Left lung (tissue), 4 donors: ENCODE measurements at regions not wholly inside any gene's neighbourhood (a gene's known extent, or its start where the extent isn't known, plus 50 kb on each side); places are given as distances from the start of the nearest gene placed in this dataset.

Experiments
- ATAC-seq: fragments of 200-7000 bp; cut with Tn5 transposase; one replicate; pipeline ENCODE4 v1.9.1; 2020; ENCODE audit warnings: moderate library complexity
- DNase-seq, 4 donors: peaks; one replicate each; pipeline ENCODE4 v3.0.0-alpha.2; 2013 to 2020
- H3K27ac ChIP-seq, 2 donors: fragments of 200-600 bp; sonication (generic) in 1 of 2; one replicate each; pipeline versions ENCODE4 v1.5.0 to v1.8.0; 2020 to 2021
- H3K27me3 ChIP-seq, 2 donors: fragments of 200-600 bp; sonication (generic) in 1 of 2; one replicate each; pipeline versions ENCODE4 v1.5.0 to v1.8.0; 2020 to 2021
- H3K36me3 ChIP-seq, 2 donors: fragments of 200-600 bp; sonication (generic) in 1 of 2; one replicate each; pipeline versions ENCODE4 v1.5.0 to v1.8.0; 2020 to 2021
- H3K4me1 ChIP-seq, 2 donors: fragments of 200-600 bp; one replicate each; pipeline ENCODE4 v1.8.0; 2021
- H3K4me3 ChIP-seq, 2 donors: fragments of 200-600 bp; sonication (generic) in 1 of 2; one replicate each; pipeline versions ENCODE4 v1.5.0 to v1.8.0; 2020 to 2021; ENCODE audit warnings: mild to moderate bottlenecking in 1 of 2
- H3K9me3 ChIP-seq, 2 donors: fragments of 200-600 bp; sonication (generic) in 1 of 2; one replicate each; pipeline versions ENCODE4 v1.5.0 to v1.8.0; 2020 to 2021
- CTCF ChIP-seq, 2 donors: fragments of 200-600 bp; sonication (generic) in 1 of 2; IDR thresholded peaks; one replicate each; pipeline versions ENCODE4 v1.5.0 to v1.8.0; 2021; ENCODE audit warnings: antibody characterized with exemption in 2 of 2
- intact Hi-C, 2 donors: fragments of 100-400 bp; cut with DNase I; formaldehyde crosslinking; loops; one replicate each; pipeline versions ENCODE4 v1.11.2 to v1.14.2; 2022
- donor health status: DM: no; HTN: yes; CAD: no.
- donor health status: DM: no; HTN: no; CAD: no.

DNA sequence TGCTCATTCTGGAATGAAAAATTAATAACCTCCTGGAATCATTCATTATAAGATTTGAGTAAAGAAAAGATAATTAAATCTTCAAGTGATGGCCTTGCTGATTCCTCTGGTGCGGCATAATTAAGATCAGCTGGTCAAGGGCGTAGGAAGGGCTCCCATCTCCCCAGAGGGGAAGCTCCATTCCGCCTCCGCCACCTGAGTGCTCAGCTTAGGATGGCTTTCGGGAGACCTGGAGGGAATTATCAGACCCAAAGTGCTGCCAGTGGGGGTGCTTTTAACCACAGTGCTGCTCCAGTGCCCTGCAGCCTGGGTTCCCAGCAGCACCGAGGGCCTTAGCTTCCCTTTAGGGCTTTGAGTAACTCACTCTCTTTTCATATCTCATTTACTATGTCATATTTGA, 556.6 kb upstream of the RGMA start:
- DNase-seq (no peak), ATAC-seq (no peak)
- Histone ChIP-seq H3K27me3 (no peaks in the 10 kb centered on the region), H3K36me3 (no peaks in the 10 kb centered on the region), H3K4me3 (no peak overlapping the region), H3K27ac (no peak overlapping the region), H3K4me1 (no peaks in the 10 kb centered on the region), H3K9me3 (no peaks in the 10 kb centered on the region)
- TF ChIP-seq CTCF (IDR thresholded peaks at IDR 0.05), result no peak
- intact Hi-C loops, result no loop called here

- intact Hi-C loops, result no loop called here
- Histone ChIP-seq H3K27ac (no peak overlapping the region), H3K4me3 (no peak overlapping the region), H3K27me3 (no peaks in the 10 kb centered on the region), H3K9me3 (no peaks in the 10 kb centered on the region), H3K4me1 (no peaks in the 10 kb centered on the region), H3K36me3 (no peaks in the 10 kb centered on the region)
- no peak for TF ChIP-seq CTCF (IDR thresholded peaks at IDR 0.05)
- DNase-seq (peak in 1 of 4 donors; percentile 8), ATAC-seq (no peak)
Observed at GRCh38 chr15:93644595-93644994, 555.6 kb upstream of the RGMA start.

DNA sequence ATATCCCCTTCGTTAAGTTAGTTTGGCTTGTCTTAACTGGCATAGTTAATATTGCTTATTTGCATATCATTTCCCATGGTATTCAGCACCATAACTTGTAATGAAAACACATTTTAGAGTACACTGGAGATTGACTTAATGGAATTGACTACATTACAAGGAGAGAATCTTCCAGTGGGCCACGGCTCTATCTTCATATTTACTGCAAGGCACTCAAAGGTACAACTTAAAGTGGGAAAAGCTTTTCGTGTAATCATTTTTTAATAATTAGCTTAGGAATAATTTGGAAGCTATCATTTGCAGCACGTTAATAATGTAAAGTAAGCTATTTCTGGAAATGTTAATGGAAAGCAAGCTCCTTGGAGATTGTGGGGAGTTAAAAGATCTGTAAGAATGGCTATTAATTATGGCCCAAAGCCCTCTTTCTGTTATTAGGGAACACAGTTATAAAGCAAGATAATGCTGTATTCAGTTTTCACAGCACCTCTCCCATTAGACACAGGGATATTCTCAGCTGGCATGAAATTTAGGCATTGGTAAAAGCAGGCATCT, 551.5 kb upstream of the RGMA start:
- Histone ChIP-seq H3K4me3 (no peak overlapping the region), H3K36me3 (no peaks in the 10 kb centered on the region), H3K27me3 (no peaks in the 10 kb centered on the region), H3K9me3 (no peaks in the 10 kb centered on the region), H3K27ac (no peak overlapping the region), H3K4me1 (no peaks in the 10 kb centered on the region)
- TF ChIP-seq CTCF (IDR thresholded peaks at IDR 0.05), result no peak
- DNase-seq (no peak), ATAC-seq (no peak)
- intact Hi-C loops, result no loop called here

GRCh38 chr15:93631958-93632618, 543.1 kb upstream of the RGMA start:
- DNase-seq, result no peak
- peaks cover 0 to 12% of the 10 kb centered on the region in 2 donors for H3K9me3 ChIP-seq
- H3K4me3 ChIP-seq, result no peak overlapping the region
- no peaks in the 10 kb centered on the region for H3K27me3 ChIP-seq
- no peak for TF ChIP-seq CTCF (IDR thresholded peaks at IDR 0.05)
- H3K36me3 ChIP-seq, result no peaks in the 10 kb centered on the region
- no peak for ATAC-seq
- no peaks in the 10 kb centered on the region for H3K4me1 ChIP-seq
- no peak overlapping the region for H3K27ac ChIP-seq
- intact Hi-C loops, result no loop called here

DNA sequence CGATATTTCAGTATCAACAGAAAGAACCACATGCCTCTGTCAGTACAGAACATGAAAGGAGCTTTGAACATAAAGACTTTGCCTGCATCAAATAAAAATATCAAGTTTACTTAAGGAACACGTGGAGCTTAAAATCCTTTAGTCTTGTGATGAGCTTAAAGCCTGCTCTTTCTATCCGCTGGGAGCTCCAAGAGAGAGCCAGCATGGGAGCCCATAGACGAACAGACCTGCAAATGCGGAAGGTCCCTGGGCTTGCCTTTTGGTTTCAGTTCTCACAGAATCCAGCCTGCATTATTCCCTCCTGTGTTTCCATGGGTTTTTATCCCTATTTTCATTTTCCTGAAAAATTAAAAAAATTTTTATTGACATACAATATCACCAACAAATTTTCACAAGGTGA, 530.6 kb upstream of the RGMA start:
- Histone ChIP-seq H3K4me3 (no peak overlapping the region), H3K27ac (no peak overlapping the region), H3K9me3 (no peaks in the 10 kb centered on the region), H3K27me3 (peaks cover 0 to 6% of the 10 kb centered on the region in 2 donors), H3K36me3 (no peaks in the 10 kb centered on the region), H3K4me1 (no peaks in the 10 kb centered on the region)
- ATAC-seq, result no peak
- no peak for DNase-seq
- intact Hi-C loops, result no loop called here
- no peak for TF ChIP-seq CTCF (IDR thresholded peaks at IDR 0.05)
